Esophagus squamous epithelium (tissue), 4 donors: ENCODE measurements at regions not wholly inside any gene's neighbourhood (a gene's known extent, or its start where the extent isn't known, plus 50 kb on each side); places are given as distances from the start of the nearest gene placed in this dataset.

Source experiments
- CTCF ChIP-seq, 6 experiments: fragments of 450-650 bp in 4 of 6; fragments of 200-600 bp in 2 of 6; sonication (generic) in 2 of 6; IDR thresholded peaks; one replicate each; pipeline ENCODE4 v1.5.1; 2016 to 2019; ENCODE audit warnings: antibody characterized with exemption in 6 of 6, mild to moderate bottlenecking in 4 of 6, moderate library complexity in 4 of 6
- POLR2A ChIP-seq, 4 donors: fragments of 450-650 bp; IDR thresholded peaks; one replicate each; pipeline ENCODE4 v1.6.1; 2017; ENCODE audit warnings: antibody characterized with exemption in 4 of 4, mild to moderate bottlenecking in 4 of 4, moderate library complexity in 3 of 4

- TF ChIP-seq CTCF (IDR thresholded peaks at IDR 0.05) (no peak), POLR2A (IDR thresholded peaks at IDR 0.05) (no peak)
Observed at GRCh38 chrX:64536736-64537135, 141.5 kb upstream of the MTMR8 start.
